NT2/D1 (cell line): ENCODE measurements at regions not wholly inside any gene's neighbourhood (a gene's known extent, or its start where the extent isn't known, plus 50 kb on each side); places are given as distances from the start of the nearest gene placed in this dataset.

Source experiments
- SUZ12 ChIP-seq: IDR thresholded peaks from 2 replicates; pipeline ENCODE4 v1.6.1; 2011; ENCODE audit not compliant: insufficient read length, insufficient read depth; ENCODE audit errors: extremely low read depth
- YY1 ChIP-seq: IDR thresholded peaks from 2 replicates; pipeline ENCODE4 v1.6.1; 2011; ENCODE audit not compliant: insufficient read length, insufficient read depth
- ZNF274 ChIP-seq: IDR thresholded peaks from 2 replicates; pipeline ENCODE4 v1.6.1; 2011; ENCODE audit warnings: mild to moderate bottlenecking, low read depth, low read length

DNA sequence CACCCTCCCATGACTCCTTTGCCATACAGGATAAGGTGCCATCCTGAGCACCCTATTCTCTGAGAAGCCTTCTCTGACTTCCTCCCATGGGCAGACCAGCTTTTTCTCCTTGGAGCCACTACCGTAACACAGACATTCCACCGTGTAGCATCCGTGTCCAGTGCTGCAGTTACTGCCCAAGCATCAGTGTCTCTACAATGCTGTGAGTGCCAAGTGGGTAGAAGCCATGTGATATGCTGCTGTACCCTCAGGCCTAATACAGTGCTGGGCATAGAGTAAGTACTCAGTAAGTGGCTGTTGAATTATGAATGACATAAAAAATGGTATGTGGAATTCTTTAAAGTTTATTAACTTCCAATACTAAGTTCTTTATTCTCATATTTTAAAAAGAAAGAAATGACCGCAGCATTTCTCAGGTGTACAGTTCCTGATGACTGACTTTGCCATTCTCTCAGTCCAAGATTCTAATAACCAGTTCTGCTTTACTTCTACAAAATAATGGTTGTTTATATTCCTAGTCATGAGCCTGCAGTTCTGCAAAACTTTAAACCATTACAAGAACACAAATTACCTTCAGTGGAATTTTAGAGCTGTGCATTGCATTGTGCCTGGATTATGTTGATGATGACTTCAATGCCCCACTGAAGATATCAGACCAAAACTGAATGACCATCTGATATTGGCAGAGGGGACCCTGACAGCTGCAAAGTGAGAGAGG, 118.7 kb downstream of the RPAP3 start:
- TF ChIP-seq ZNF274 (no peak), YY1 (no peak), SUZ12 (no peak)
